ENCODE measurements at regions not wholly inside any gene's neighbourhood (a gene's known extent, or its start where the extent isn't known, plus 50 kb on each side); places are given as distances from the start of the nearest gene placed in this dataset.

DNA sequence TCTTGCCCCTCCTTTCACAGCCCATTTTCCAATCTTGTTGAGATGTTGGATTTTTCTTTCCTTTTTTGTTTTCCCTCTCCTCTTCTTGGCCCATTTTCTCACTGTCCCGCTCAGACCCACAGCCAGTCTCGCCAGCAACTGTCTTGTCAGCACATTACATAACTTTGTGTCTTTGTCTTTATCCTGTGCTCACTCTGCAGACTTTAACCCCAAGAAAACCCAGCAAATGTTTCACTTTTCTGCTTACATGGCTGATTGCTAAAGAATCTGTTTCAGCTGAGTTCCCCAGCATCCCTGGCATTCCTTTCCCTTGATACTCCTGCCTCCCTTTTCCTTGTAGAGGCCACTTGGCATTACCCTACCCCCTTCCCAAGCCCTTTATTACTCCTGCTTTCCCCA lies 74.6 kb downstream of the ZNF648 start:
- TF ChIP-seq CTCF (conservative IDR thresholded peaks at IDR 0.05), result no peak
- TF ChIP-seq ZFX (IDR thresholded peaks at IDR 0.05), result no peak
